ENCODE measurements at regions not wholly inside any gene's neighbourhood (a gene's known extent, or its start where the extent isn't known, plus 50 kb on each side); places are given as distances from the start of the nearest gene placed in this dataset.

GRCh38 chr5:133696006-133696584 is 83.8 kb upstream of the FSTL4 start:
- DNase-seq (ENCODE audit: low read depth in 2 of 2, low spot score in 1 of 2) = no peak

- no peak for DNase-seq (ENCODE audit: low read depth in 2 of 2, low spot score in 1 of 2)
These were observed 82.0 kb upstream of the FSTL4 start for GRCh38 chr5:133694181-133694831.

GRCh38 chr5:133691448-133691847 is 79.1 kb upstream of the FSTL4 start:
- DNase-seq (ENCODE audit: low read depth in 2 of 2, low spot score in 1 of 2) = no peak

- no peak for DNase-seq (ENCODE audit: low read depth in 2 of 2, low spot score in 1 of 2)
These were observed 78.4 kb upstream of the FSTL4 start for GRCh38 chr5:133690746-133691145.

GRCh38 chr5:133688391-133688790 is 76.0 kb upstream of the FSTL4 start:
- no peak for DNase-seq (ENCODE audit: low read depth in 2 of 2, low spot score in 1 of 2)

GRCh38 chr5:133687212-133688061 is 75.1 kb upstream of the FSTL4 start:
- DNase-seq (ENCODE audit: low read depth in 2 of 2, low spot score in 1 of 2) = no peak

- no peak for DNase-seq (ENCODE audit: low read depth in 2 of 2, low spot score in 1 of 2)
These were observed 74.2 kb upstream of the FSTL4 start for GRCh38 chr5:133686566-133686965.

GRCh38 chr5:133685402-133686018 is 73.2 kb upstream of the FSTL4 start:
- DNase-seq (ENCODE audit: low read depth in 2 of 2, low spot score in 1 of 2) = no peak

GRCh38 chr5:133683646-133684596 is 71.6 kb upstream of the FSTL4 start:
- no peak for DNase-seq (ENCODE audit: low read depth in 2 of 2, low spot score in 1 of 2)

GRCh38 chr5:133682451-133682850 is 70.1 kb upstream of the FSTL4 start:
- no peak for DNase-seq (ENCODE audit: low read depth in 2 of 2, low spot score in 1 of 2)

- DNase-seq (ENCODE audit: low read depth in 2 of 2, low spot score in 1 of 2) = no peak
These were observed 69.6 kb upstream of the FSTL4 start for GRCh38 chr5:133681896-133682295.

- no peak for DNase-seq (ENCODE audit: low read depth in 2 of 2, low spot score in 1 of 2)
These were observed 68.7 kb upstream of the FSTL4 start for GRCh38 chr5:133680830-133681565.

GRCh38 chr5:133679534-133679933 is 67.2 kb upstream of the FSTL4 start:
- no peak for DNase-seq (ENCODE audit: low read depth in 2 of 2, low spot score in 1 of 2)

- DNase-seq (ENCODE audit: low read depth in 2 of 2, low spot score in 1 of 2) = no peak
These were observed 63.2 kb upstream of the FSTL4 start for GRCh38 chr5:133675376-133676154.

GRCh38 chr5:133670336-133670735 is 58.0 kb upstream of the FSTL4 start:
- no peak for DNase-seq (ENCODE audit: low read depth in 2 of 2, low spot score in 1 of 2)

GRCh38 chr5:133669472-133669871 is 57.1 kb upstream of the FSTL4 start:
- no peak for DNase-seq (ENCODE audit: low read depth in 2 of 2, low spot score in 1 of 2)

GRCh38 chr5:133668458-133668857 is 56.1 kb upstream of the FSTL4 start:
- DNase-seq (ENCODE audit: low read depth in 2 of 2, low spot score in 1 of 2) = no peak

- DNase-seq (ENCODE audit: low read depth in 2 of 2, low spot score in 1 of 2) = no peak
These were observed 54.9 kb upstream of the FSTL4 start for GRCh38 chr5:133667217-133667616.

- DNase-seq (ENCODE audit: low read depth in 2 of 2, low spot score in 1 of 2) = no peak
These were observed 53.2 kb upstream of the FSTL4 start for GRCh38 chr5:133665571-133665970.
